HepG2 (cell line): ENCODE measurements at regions not wholly inside any gene's neighbourhood (a gene's known extent, or its start where the extent isn't known, plus 50 kb on each side); places are given as distances from the start of the nearest gene placed in this dataset.

ENCODE experiments used
- ATAC-seq: fragments of 200-7000 bp; cut with Tn5 transposase; 3 replicates; pipeline ENCODE4 v1.9.1; 2020; ENCODE audit warnings: mild to moderate bottlenecking, moderate library complexity
- BruUV-seq: library from RNA; stranded (reverse); fragments of 400-500 nt; replicated peaks from 2 replicates; lab custom pipeline; 2021; lab: Mats Ljungman, UMichigan
- CTCF ChIA-PET: fragments of 300-600 bp; formaldehyde crosslinking; extraction: SDS; loops from one replicate; lab custom pipeline; 2021; ENCODE audit warnings: low total read pairs, inconsistent platforms, low intra/inter-chr PET ratio; lab: Yijun Ruan, JAX
- POLR2A ChIA-PET: fragments of 350-600 bp; sonication (Branson Sonifier 250); formaldehyde crosslinking; loops from one replicate; lab custom pipeline; 2020; ENCODE audit warnings: antibody characterized with exemption, inconsistent platforms; lab: Yijun Ruan, JAX
- DNase-seq: peaks from one replicate; pipeline ENCODE4 v3.0.0-alpha.2; 2015; ENCODE audit warnings: low spot score
- FAIRE-seq: peaks from 3 replicates; lab custom pipeline; 2011; peaks lifted over from hg19 to GRCh38; lab: Jason Lieb, UNC
- H2AFZ ChIP-seq: one replicate; pipeline ENCODE4 v1.6.1; 2011; ENCODE audit warnings: low read length, inconsistent platforms
- H3K27ac ChIP-seq: fragments of 300-600 bp; 3 replicates; pipeline ENCODE4 v1.8.0; 2011; ENCODE audit warnings: mixed run types, mild to moderate bottlenecking, mixed read lengths, low read length, inconsistent platforms; ENCODE audit not compliant: insufficient read depth; ENCODE audit errors: extremely low read length
- H3K27me3 ChIP-seq, 2 experiments: fragments of 200-600 bp in 1 of 2; 2 replicates in 1 of 2; 3 replicates in 1 of 2; pipeline versions ENCODE4 v1.6.0 to v1.8.0; 2011; ENCODE audit warnings: low read length in 2 of 2, mild to moderate bottlenecking in 2 of 2, moderate library complexity in 2 of 2, inconsistent platforms in 1 of 2; ENCODE audit not compliant: insufficient read depth in 2 of 2, control insufficient read depth in 1 of 2
- H3K36me3 ChIP-seq, 2 experiments: fragments of 200-600 bp in 1 of 2; replicated peaks in 1 of 2; 2 replicates in 1 of 2; 3 replicates in 1 of 2; pipeline versions ENCODE4 v1.5.1 to v1.8.0; 2011; ENCODE audit warnings: low read length in 2 of 2, inconsistent platforms in 1 of 2; ENCODE audit not compliant: insufficient read depth in 2 of 2, control insufficient read depth in 1 of 2
- H3K4me1 ChIP-seq: 2 replicates; pipeline ENCODE4 v1.5.1; 2012; ENCODE audit warnings: low read length, inconsistent platforms; ENCODE audit not compliant: insufficient read depth
- H3K4me2 ChIP-seq: 2 replicates; pipeline ENCODE4 v1.6.0; 2011; ENCODE audit warnings: low read depth, low read length, inconsistent platforms
- H3K4me3 ChIP-seq, 3 experiments: fragments of 200-600 bp in 1 of 3; sonication (generic), shearing (Covaris generic) in 1 of 3; replicated peaks in 1 of 3; 2 replicates each; pipeline ENCODE4 v1.5.1; 2011 to 2016; ENCODE audit warnings: low read length in 3 of 3, inconsistent platforms in 2 of 3, low read depth in 2 of 3, mild to moderate bottlenecking in 2 of 3, control low read depth in 1 of 3, mixed read lengths in 1 of 3; ENCODE audit not compliant: insufficient read depth in 1 of 3
- H3K79me2 ChIP-seq: one replicate; pipeline ENCODE4 v1.6.1; 2011; ENCODE audit warnings: low read length, inconsistent platforms; ENCODE audit not compliant: insufficient read depth
- H3K9ac ChIP-seq: 2 replicates; pipeline ENCODE4 v1.6.0; 2011; ENCODE audit warnings: mild to moderate bottlenecking, low read depth, low read length, inconsistent platforms; ENCODE audit not compliant: insufficient read depth
- H3K9me3 ChIP-seq: 2 replicates; pipeline ENCODE4 v1.5.1; 2012; ENCODE audit warnings: mild to moderate bottlenecking, low read length
- H4K20me1 ChIP-seq: 2 replicates; pipeline ENCODE4 v1.6.0; 2011; ENCODE audit warnings: inconsistent platforms, mild to moderate bottlenecking, low read length, moderate library complexity; ENCODE audit not compliant: insufficient read depth
- CBFB ChIP-seq: sonication (generic); formaldehyde crosslinking; IDR thresholded peaks from 2 replicates; pipeline ENCODE4 v1.4.0; 2020; ENCODE audit warnings: missing genetic modification reagents
- CCDC6 ChIP-seq: sonication (generic); formaldehyde crosslinking; IDR thresholded peaks from 2 replicates; pipeline ENCODE4 v1.8.1; 2022; ENCODE audit warnings: mild to moderate bottlenecking, missing genetic modification reagents, moderate library complexity
- DMTF1 ChIP-seq: sonication (generic); formaldehyde crosslinking; IDR thresholded peaks from 2 replicates; pipeline ENCODE4 v1.4.0; 2020; ENCODE audit warnings: mild to moderate bottlenecking, missing genetic modification reagents
- GZF1 ChIP-seq: sonication (generic); formaldehyde crosslinking; IDR thresholded peaks from 2 replicates; pipeline ENCODE4 v1.5.1; 2020; ENCODE audit warnings: mild to moderate bottlenecking, missing genetic modification reagents
- KDM4B ChIP-seq: sonication (generic); formaldehyde crosslinking; IDR thresholded peaks from 2 replicates; pipeline ENCODE4 v1.4.0; 2020; ENCODE audit warnings: missing genetic modification reagents
- KLF16 ChIP-seq, 2 experiments: sonication (generic) in 1 of 2; formaldehyde crosslinking in 1 of 2; IDR thresholded peaks; 2 replicates each; pipeline versions ENCODE4 v1.6.1 to v1.8.0; 2016 to 2023; ENCODE audit warnings: missing genetic modification reagents in 2 of 2, missing compliant biosample characterization in 1 of 2
- KLF9 ChIP-seq: IDR thresholded peaks from 2 replicates; pipeline ENCODE4 v1.6.1; 2016; ENCODE audit warnings: low read depth
- LCORL ChIP-seq, 2 experiments: fragments of 450-650 bp in 1 of 2; sonication (generic) in 1 of 2; formaldehyde crosslinking in 1 of 2; IDR thresholded peaks; 2 replicates each; pipeline versions ENCODE4 v1.5.0 to v1.6.1; 2017 to 2020; ENCODE audit warnings: antibody characterized with exemption in 1 of 2, missing genetic modification reagents in 1 of 2
- MYNN ChIP-seq: sonication (generic); formaldehyde crosslinking; IDR thresholded peaks from 2 replicates; pipeline ENCODE4 v1.4.0; 2020; ENCODE audit warnings: mild to moderate bottlenecking, low read depth, missing genetic modification reagents
- NFKBIZ ChIP-seq: IDR thresholded peaks from 2 replicates; pipeline ENCODE4 v1.6.1; 2018; ENCODE audit warnings: missing genetic modification reagents, missing compliant biosample characterization
- NFYC ChIP-seq: IDR thresholded peaks from 2 replicates; pipeline ENCODE4 v1.6.1; 2016; ENCODE audit warnings: missing genetic modification reagents, missing compliant biosample characterization
- NR3C1 ChIP-seq: sonication (generic); formaldehyde crosslinking; IDR thresholded peaks from 2 replicates; pipeline ENCODE4 v1.4.0; 2020; ENCODE audit warnings: missing genetic modification reagents
- RFXANK ChIP-seq: IDR thresholded peaks from 2 replicates; pipeline ENCODE4 v1.6.1; 2016
- SSRP1 ChIP-seq: IDR thresholded peaks from 2 replicates; pipeline ENCODE4 v1.6.1; 2016; ENCODE audit warnings: control low read depth
- TOPORS ChIP-seq: sonication (generic); formaldehyde crosslinking; IDR thresholded peaks from 2 replicates; pipeline ENCODE4 v1.8.0; 2023; ENCODE audit warnings: mild to moderate bottlenecking, missing genetic modification reagents
- ZFAT ChIP-seq: sonication (generic); formaldehyde crosslinking; conservative IDR thresholded peaks from 2 replicates; pipeline ENCODE4 v1.8.1; 2023; ENCODE audit warnings: missing genetic modification reagents, inconsistent platforms
- ZKSCAN5 ChIP-seq: sonication (generic); formaldehyde crosslinking; IDR thresholded peaks from 2 replicates; pipeline ENCODE4 v1.5.1; 2020; ENCODE audit warnings: mild to moderate bottlenecking, missing genetic modification reagents
- ZNF160 ChIP-seq: sonication (generic); formaldehyde crosslinking; IDR thresholded peaks from 2 replicates; pipeline ENCODE4 v1.8.0; 2022; ENCODE audit warnings: mild to moderate bottlenecking, inconsistent platforms, missing genetic modification reagents
- ZNF326 ChIP-seq: sonication (generic); formaldehyde crosslinking; IDR thresholded peaks from 2 replicates; pipeline ENCODE4 v1.4.0; 2020; ENCODE audit warnings: missing genetic modification reagents, borderline replicate concordance
- ZNF557 ChIP-seq: sonication (generic); formaldehyde crosslinking; IDR thresholded peaks from 2 replicates; pipeline ENCODE4 v1.4.0; 2020; ENCODE audit warnings: missing genetic modification reagents
- ZNF605 ChIP-seq: sonication (generic); formaldehyde crosslinking; IDR thresholded peaks from 2 replicates; pipeline ENCODE4 v1.8.0; 2022; ENCODE audit warnings: mild to moderate bottlenecking, missing genetic modification reagents
- ZNF782 ChIP-seq: sonication (generic); formaldehyde crosslinking; IDR thresholded peaks from 2 replicates; pipeline ENCODE4 v1.4.0; 2020; ENCODE audit warnings: missing genetic modification reagents, mild to moderate bottlenecking, borderline replicate concordance
- ZNF816 ChIP-seq: sonication (generic); formaldehyde crosslinking; IDR thresholded peaks from 2 replicates; pipeline ENCODE4 v1.8.0; 2022; ENCODE audit warnings: missing genetic modification reagents, mild to moderate bottlenecking, borderline replicate concordance
- ZNF850 ChIP-seq: sonication (generic); formaldehyde crosslinking; conservative IDR thresholded peaks from 2 replicates; pipeline ENCODE4 v1.9.0; 2021; ENCODE audit warnings: mild to moderate bottlenecking, missing genetic modification reagents
- ZSCAN22 ChIP-seq: sonication (generic); formaldehyde crosslinking; IDR thresholded peaks from 2 replicates; pipeline ENCODE4 v1.4.0; 2020; ENCODE audit warnings: mild to moderate bottlenecking, missing genetic modification reagents
- WGBS: methylation state at CpG from one replicate; pipeline ENCODE4 v1.1.6; 2017; ENCODE audit warnings: low lambda C conversion rate; 5-methylcytosine and 5-hydroxymethylcytosine counted together
- in situ Hi-C: cut with HindIII; loops from 2 replicates; pipeline ENCODE4 v1.10.0; 2017; ENCODE audit warnings: low pct_unique_long_range_greater_than_20kb; ENCODE audit not compliant: extremely low pct_ligation_motif_present
- intact Hi-C: fragments of 100-400 bp; cut with micrococcal nuclease; formaldehyde crosslinking; loops from one replicate; pipeline ENCODE4 v1.10.0; 2022; ENCODE audit not compliant: unreplicated experiment
- TF ChIP-seq, protein P1 (sequence below): sonication (generic); formaldehyde crosslinking; IDR thresholded peaks from 2 replicates; pipeline ENCODE4 v1.8.0; 2022; ENCODE audit warnings: missing genetic modification reagents, mild to moderate bottlenecking, inconsistent platforms, borderline replicate concordance

- TF ChIP-seq KDM4B (CRISPR knock-in tag) (no peak), ZNF557 (CRISPR knock-in tag) (no peak), ZNF326 (no peak), KLF9 (CRISPR knock-in tag) (no peak), RFXANK (CRISPR knock-in tag) (no peak), CCDC6 (CRISPR knock-in tag) (no peak), ZNF160 (CRISPR knock-in tag) (no peak), ZNF850 (no peak)
Measured at GRCh38 chr5:104024538-104024937, 461.9 kb upstream of the NUDT12 start (continued).

DNA sequence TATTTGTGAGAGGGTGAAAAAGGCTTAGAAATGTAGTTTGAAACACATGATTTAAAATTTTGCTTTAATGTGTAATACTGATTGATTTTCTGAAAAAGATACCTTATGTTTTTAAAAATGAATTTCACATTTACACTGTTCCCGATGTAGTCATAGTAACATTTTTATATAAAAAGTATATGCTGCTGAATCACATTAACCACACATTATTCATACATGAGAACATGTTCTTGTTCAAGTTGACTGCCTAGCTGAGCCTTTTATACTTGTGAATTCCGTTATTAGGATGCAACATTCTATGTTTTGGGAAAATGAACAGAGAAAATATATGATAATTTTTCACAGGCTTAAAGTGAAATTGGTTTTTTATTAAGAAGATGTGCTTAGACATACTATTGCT is 461.1 kb upstream of the NUDT12 start:
- in situ Hi-C loops: no loop called here
- Histone ChIP-seq H3K4me3 (no peak overlapping the region), H3K9me3 (peaks cover 4% of the 10 kb centered on the region; the same call in 1 of the 2 replicates), H3K27me3 (no peaks in the 10 kb centered on the region), H3K36me3 (no peaks in the 10 kb centered on the region), H3K79me2 (no peaks in the 10 kb centered on the region), H2AFZ (no peak overlapping the region), H3K9ac (no peak overlapping the region), H3K27ac (no peak overlapping the region), H4K20me1 (no peaks in the 10 kb centered on the region), H3K4me2 (no peak overlapping the region), H3K4me1 (no peaks in the 10 kb centered on the region)
- DNase-seq (no peak), FAIRE-seq (no peak), ATAC-seq (no peak)
- ChIA-PET CTCF (no interaction called here), POLR2A (no interaction called here)
- 0% methylated on average over 2 of the region's 2 CpGs for WGBS
- intact Hi-C loops: no loop called here
- no peak for TF ChIP-seq ZKSCAN5 (CRISPR knock-in tag)
- TF ChIP-seq KLF16 (CRISPR knock-in tag; IDR thresholded peaks at IDR 0.05): no peak
- TF ChIP-seq SSRP1 (CRISPR knock-in tag): no peak
- TF ChIP-seq ZFAT: no peak
- TF ChIP-seq, protein P1, sequence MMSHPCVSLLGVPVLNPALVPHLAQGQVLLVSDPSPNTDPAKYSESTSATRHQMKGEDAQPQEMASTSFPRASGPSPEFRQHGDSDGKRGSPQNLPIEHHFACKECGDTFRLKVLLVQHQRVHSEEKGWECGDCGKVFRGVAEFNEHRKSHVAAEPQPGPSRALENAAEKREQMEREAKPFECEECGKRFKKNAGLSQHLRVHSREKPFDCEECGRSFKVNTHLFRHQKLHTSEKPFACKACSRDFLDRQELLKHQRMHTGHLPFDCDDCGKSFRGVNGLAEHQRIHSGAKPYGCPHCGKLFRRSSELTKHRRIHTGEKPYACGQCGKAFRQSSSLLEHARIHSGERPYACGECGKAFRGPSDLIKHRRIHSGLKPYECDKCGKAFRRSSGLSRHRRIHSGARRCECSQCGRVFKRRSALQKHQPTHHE (CRISPR knock-in tag): no peak
- TF ChIP-seq NR3C1 (CRISPR knock-in tag): no peak
- TF ChIP-seq CBFB (CRISPR knock-in tag): no peak
- no peak for TF ChIP-seq TOPORS
- TF ChIP-seq GZF1 (CRISPR knock-in tag): no peak
- no peak for TF ChIP-seq ZSCAN22
- no peak for TF ChIP-seq NFKBIZ (CRISPR knock-in tag)
- no peak for TF ChIP-seq MYNN (CRISPR knock-in tag)
- TF ChIP-seq ZNF160 (CRISPR knock-in tag): no peak
- TF ChIP-seq DMTF1 (CRISPR knock-in tag): no peak
- TF ChIP-seq LCORL (IDR thresholded peaks at IDR 0.05): no peak
- TF ChIP-seq LCORL (CRISPR knock-in tag; IDR thresholded peaks at IDR 0.05): no peak
- no peak for TF ChIP-seq ZNF782 (CRISPR knock-in tag)
- TF ChIP-seq ZNF816: no peak
- no peak for TF ChIP-seq ZNF605 (CRISPR knock-in tag)
- no peak for TF ChIP-seq NFYC (CRISPR knock-in tag)
- no TSS peak for BruUV-seq
